PC-3 (cell line): ENCODE measurements at regions not wholly inside any gene's neighbourhood (a gene's known extent, or its start where the extent isn't known, plus 50 kb on each side); places are given as distances from the start of the nearest gene placed in this dataset.

ENCODE experiments used
- ATAC-seq: fragments of 200-7000 bp; cut with Tn5 transposase; 2 replicates; pipeline ENCODE4 v1.9.1; 2020; ENCODE audit warnings: mild to moderate bottlenecking, moderate library complexity
- BruUV-seq: library from RNA; stranded (reverse); fragments of 400-500 nt; replicated peaks from 2 replicates; lab custom pipeline; 2021; lab: Mats Ljungman, UMichigan
- CTCF ChIA-PET: fragments of 300-600 bp; sonication (Branson Sonifier 250); formaldehyde crosslinking; loops from one replicate; lab custom pipeline; 2022; ENCODE audit warnings: antibody characterized with exemption; lab: Charles Lee
- POLR2A ChIA-PET: fragments of 300-600 bp; sonication (Branson Sonifier 250); formaldehyde crosslinking; loops from one replicate; lab custom pipeline; 2022; ENCODE audit warnings: antibody characterized with exemption; ENCODE audit not compliant: unreplicated experiment; lab: Charles Lee
- DNase-seq: peaks from one replicate; pipeline ENCODE4 v3.0.0-alpha.2; 2015
- H2AFZ ChIP-seq: fragments of 300-600 bp; sonication (generic); 2 replicates; pipeline ENCODE4 v1.6.0; 2016; ENCODE audit warnings: antibody characterized with exemption, low read length
- H3F3A ChIP-seq: fragments of 300-600 bp; sonication (generic); one replicate; pipeline ENCODE4 v1.6.0; 2017; ENCODE audit warnings: antibody characterized with exemption, low read length, control low read depth, mild to moderate bottlenecking; ENCODE audit not compliant: unreplicated experiment
- H3K27ac ChIP-seq: fragments of 300-600 bp; sonication (generic); 2 replicates; pipeline ENCODE4 v1.5.1; 2016; ENCODE audit warnings: mild to moderate bottlenecking, low read length
- H3K27me3 ChIP-seq: fragments of 300-600 bp; sonication (generic); 2 replicates; pipeline ENCODE4 v1.6.1; 2016; ENCODE audit warnings: low read length, mixed read lengths
- H3K36me3 ChIP-seq: fragments of 300-600 bp; sonication (generic); 2 replicates; pipeline ENCODE4 v1.6.1; 2016; ENCODE audit warnings: low read depth, mixed run types, low read length, mixed read lengths
- H3K4me1 ChIP-seq: fragments of 300-600 bp; sonication (generic); 2 replicates; pipeline ENCODE4 v1.5.1; 2016; ENCODE audit warnings: low read length; ENCODE audit not compliant: insufficient read depth
- H3K4me2 ChIP-seq: fragments of 300-600 bp; sonication (generic); 2 replicates; pipeline ENCODE4 v1.6.0; 2016; ENCODE audit warnings: low read length
- H3K4me3 ChIP-seq: fragments of 300-600 bp; sonication (generic); 2 replicates; pipeline ENCODE4 v1.5.1; 2016; ENCODE audit warnings: mild to moderate bottlenecking, low read length, mixed read lengths
- H3K79me2 ChIP-seq: fragments of 300-600 bp; sonication (generic); 2 replicates; pipeline ENCODE4 v1.6.1; 2017; ENCODE audit warnings: low read length, mixed read lengths
- H3K9ac ChIP-seq: fragments of 300-600 bp; sonication (generic); 2 replicates; pipeline ENCODE4 v1.6.0; 2016; ENCODE audit warnings: mild to moderate bottlenecking, low read length
- H3K9me2 ChIP-seq: fragments of 300-600 bp; sonication (generic); replicated peaks from 2 replicates; pipeline ENCODE4 v1.6.1; 2016; ENCODE audit warnings: mixed run types, low read length, mixed read lengths
- H3K9me3 ChIP-seq: fragments of 300-600 bp; sonication (generic); 2 replicates; pipeline ENCODE4 v1.6.1; 2016; ENCODE audit warnings: low read length, mixed read lengths
- H4K20me1 ChIP-seq: fragments of 300-600 bp; sonication (generic); 2 replicates; pipeline ENCODE4 v1.6.1; 2016; ENCODE audit warnings: low read length, mixed read lengths
- CTCF ChIP-seq: fragments of 300-600 bp; sonication (generic); conservative IDR thresholded peaks from 2 replicates; pipeline ENCODE4 v1.5.1; 2017; ENCODE audit warnings: antibody characterized with exemption, low read depth, mild to moderate bottlenecking, low read length
- EZH2 ChIP-seq: fragments of 300-600 bp; sonication (generic); IDR thresholded peaks from one replicate; pipeline ENCODE4 v1.6.1; 2017; ENCODE audit warnings: antibody characterized with exemption, mild to moderate bottlenecking, low read length; ENCODE audit not compliant: unreplicated experiment
- EZH2phosphoT487 ChIP-seq: fragments of 300-600 bp; sonication (generic); IDR thresholded peaks from 2 replicates; pipeline ENCODE4 v1.6.1; 2018; ENCODE audit warnings: mild to moderate bottlenecking, antibody characterized with exemption, low read length, borderline replicate concordance
- intact Hi-C: fragments of 100-400 bp; cut with micrococcal nuclease; formaldehyde crosslinking; loops from 2 replicates; pipeline ENCODE4 v1.9.0; 2023

GRCh38 chr22:22110548-22111266, 128.1 kb upstream of the TOP3B start:
- DNase-seq (peak; percentile 73), ATAC-seq (peak; percentile 78)
- Histone ChIP-seq H3K9ac (peak overlapping the region; percentile 83), H3K4me3 (peak overlapping the region; percentile 31; the same call in 1 of the 2 replicates), H3K4me2 (peak overlapping the region; percentile 75), H3K27me3 (no peaks in the 10 kb centered on the region), H4K20me1 (no peaks in the 10 kb centered on the region), H3K9me3 (no peaks in the 10 kb centered on the region), H2AFZ (peak overlapping the region; percentile 46), H3K9me2 (no peaks in the 10 kb centered on the region), H3K36me3 (no peaks in the 10 kb centered on the region), H3F3A (no peaks in the 10 kb centered on the region), H3K27ac (peak overlapping the region; percentile 97), H3K4me1 (peaks cover 26% of the 10 kb centered on the region), H3K79me2 (no peaks in the 10 kb centered on the region)
- ChIA-PET CTCF (interaction anchor here (0.6 to 1.3 kb wide), 6 partner anchors 11 to 97 kb away, joined by 3 to 14 read pairs (median 4); no protein-coding TSS in a partner anchor), POLR2A (no interaction called here)
- no TSS peak for BruUV-seq
- intact Hi-C loops = loop anchor here (5.0 kb wide), 1 partner anchor 37 kb away; no protein-coding TSS in a partner anchor
- TF ChIP-seq EZH2phosphoT487 (no peak), CTCF (peak; percentile 59)

DNA sequence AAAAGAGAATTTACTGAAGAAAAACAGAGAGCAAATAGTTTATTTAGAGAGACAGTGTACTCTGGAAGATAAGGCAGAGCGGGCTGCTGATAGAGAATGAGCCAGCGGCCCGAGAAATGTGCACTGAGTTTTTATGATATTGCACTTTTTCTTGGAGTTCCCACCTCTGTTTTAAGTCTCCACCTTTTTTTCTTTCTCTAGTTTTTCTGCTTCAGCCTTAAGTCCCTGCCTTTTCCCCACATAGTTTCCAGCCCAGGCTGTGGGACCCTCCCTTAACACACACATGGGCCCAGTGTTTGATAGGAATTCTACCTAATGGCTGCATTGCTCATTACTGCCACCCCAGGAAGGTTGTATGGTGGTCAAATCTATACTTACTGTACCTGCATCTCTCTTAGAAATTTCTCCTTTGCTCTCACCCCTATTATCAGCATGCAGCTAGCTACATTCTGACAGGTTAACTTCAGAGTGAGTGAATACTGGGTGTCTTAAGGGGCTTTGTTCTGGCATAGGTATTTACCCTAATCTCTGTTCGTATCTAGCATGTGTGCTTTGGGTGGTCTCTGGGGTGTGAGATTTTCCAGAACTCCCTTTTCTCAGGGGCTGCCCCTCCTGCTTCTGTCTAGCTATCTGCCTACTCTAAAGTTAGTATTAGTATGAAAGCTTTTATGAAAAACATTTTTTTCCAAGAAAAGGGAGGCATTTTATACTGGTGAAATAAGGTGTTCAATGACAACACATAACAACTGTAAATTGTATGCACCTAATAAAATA, 127.3 kb upstream of the TOP3B start:
- H3K36me3 ChIP-seq = no peaks in the 10 kb centered on the region
- H3K9me3 ChIP-seq = no peaks in the 10 kb centered on the region
- ChIA-PET POLR2A (no interaction called here), CTCF (interaction anchor here (1.3 kb wide), 1 partner anchor 10 kb away, joined by 5 read pairs; no protein-coding TSS in a partner anchor)
- DNase-seq = peak; percentile 12
- H3K9ac ChIP-seq = peak overlapping the region; percentile 31; the same call in 1 of the 2 replicates
- no TSS peak for BruUV-seq
- no peak overlapping the region for H2AFZ ChIP-seq
- TF ChIP-seq EZH2 = no peak
- TF ChIP-seq CTCF = peak; percentile 53
- H3K4me1 ChIP-seq = peaks cover 26% of the 10 kb centered on the region
- ATAC-seq = no peak
- H3K27ac ChIP-seq = peak overlapping the region; percentile 97
- no peaks in the 10 kb centered on the region for H3K27me3 ChIP-seq
- H3K9me2 ChIP-seq = no peaks in the 10 kb centered on the region
- no peaks in the 10 kb centered on the region for H3F3A ChIP-seq
- H3K79me2 ChIP-seq = no peaks in the 10 kb centered on the region
- H3K4me3 ChIP-seq = no peak overlapping the region
- H4K20me1 ChIP-seq = no peaks in the 10 kb centered on the region
- H3K4me2 ChIP-seq = peak overlapping the region; percentile 75
- intact Hi-C loops = loop anchor here (5.0 kb wide), 1 partner anchor 37 kb away; no protein-coding TSS in a partner anchor
